ENCODE measurements at regions not wholly inside any gene's neighbourhood (a gene's known extent, or its start where the extent isn't known, plus 50 kb on each side); places are given as distances from the start of the nearest gene placed in this dataset.

DNA sequence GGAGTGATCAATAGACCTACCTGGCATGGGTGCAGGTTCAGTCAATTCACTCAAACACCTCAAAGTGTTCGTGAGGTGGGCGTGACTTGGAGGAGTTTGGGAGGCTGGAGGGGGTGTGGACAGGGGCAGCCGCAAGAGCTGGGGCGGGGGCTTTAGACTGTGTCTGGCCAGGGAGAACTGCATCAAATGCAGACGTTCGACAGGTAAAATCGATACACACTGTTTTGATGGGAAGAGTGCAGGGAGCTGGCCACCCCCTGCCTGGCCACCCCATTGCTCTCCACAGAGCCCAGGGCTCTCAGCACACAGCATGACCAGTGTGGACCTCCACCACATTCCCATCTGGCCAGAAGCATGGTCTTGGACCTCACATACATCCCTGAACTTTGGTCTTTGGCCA, 412.1 kb downstream of the OCA2 start:
- Histone ChIP-seq H3K27me3 (no peaks in the 10 kb centered on the region), H3K9me3 (no peaks in the 10 kb centered on the region), H3K27ac (no peak overlapping the region), H3K36me3 (no peaks in the 10 kb centered on the region), H3K4me1 (no peaks in the 10 kb centered on the region), H3K4me3 (replicated peaks in 1 of 3) (no peak overlapping the region)
- 85 to 87% methylated on average over 7 of the region's 7 CpGs for WGBS, 2 donors
- intact Hi-C loops (cut with DNase I) = no loop called here
- no peak for DNase-seq
- no peak for TF ChIP-seq POLR2A (IDR thresholded peaks at IDR 0.05)
- TF ChIP-seq, protein P1, sequence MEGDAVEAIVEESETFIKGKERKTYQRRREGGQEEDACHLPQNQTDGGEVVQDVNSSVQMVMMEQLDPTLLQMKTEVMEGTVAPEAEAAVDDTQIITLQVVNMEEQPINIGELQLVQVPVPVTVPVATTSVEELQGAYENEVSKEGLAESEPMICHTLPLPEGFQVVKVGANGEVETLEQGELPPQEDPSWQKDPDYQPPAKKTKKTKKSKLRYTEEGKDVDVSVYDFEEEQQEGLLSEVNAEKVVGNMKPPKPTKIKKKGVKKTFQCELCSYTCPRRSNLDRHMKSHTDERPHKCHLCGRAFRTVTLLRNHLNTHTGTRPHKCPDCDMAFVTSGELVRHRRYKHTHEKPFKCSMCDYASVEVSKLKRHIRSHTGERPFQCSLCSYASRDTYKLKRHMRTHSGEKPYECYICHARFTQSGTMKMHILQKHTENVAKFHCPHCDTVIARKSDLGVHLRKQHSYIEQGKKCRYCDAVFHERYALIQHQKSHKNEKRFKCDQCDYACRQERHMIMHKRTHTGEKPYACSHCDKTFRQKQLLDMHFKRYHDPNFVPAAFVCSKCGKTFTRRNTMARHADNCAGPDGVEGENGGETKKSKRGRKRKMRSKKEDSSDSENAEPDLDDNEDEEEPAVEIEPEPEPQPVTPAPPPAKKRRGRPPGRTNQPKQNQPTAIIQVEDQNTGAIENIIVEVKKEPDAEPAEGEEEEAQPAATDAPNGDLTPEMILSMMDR (IDR thresholded peaks at IDR 0.05) = no peak

DNA sequence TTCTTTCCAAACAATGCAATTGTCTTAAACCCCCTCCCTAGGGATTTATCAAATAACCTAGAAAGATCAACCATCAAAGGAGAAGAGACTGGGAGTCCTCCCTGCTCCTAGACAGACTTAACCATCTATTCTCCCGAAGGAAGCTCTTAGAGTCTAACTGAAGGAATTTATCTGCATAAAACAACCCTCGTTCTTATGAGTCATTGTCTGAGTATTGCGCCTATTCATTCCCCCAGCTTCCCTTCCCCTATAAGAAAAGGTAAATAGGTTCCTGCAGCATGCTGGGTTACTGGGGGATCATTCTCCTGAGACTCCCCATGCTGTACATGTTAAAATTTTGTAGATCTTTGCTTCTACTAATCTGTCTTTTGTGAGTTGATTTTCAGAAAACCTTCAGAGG, 412.7 kb downstream of the OCA2 start:
- no peaks in the 10 kb centered on the region for H3K9me3 ChIP-seq
- H3K4me1 ChIP-seq = no peaks in the 10 kb centered on the region
- DNase-seq = no peak
- no peak overlapping the region for H3K4me3 ChIP-seq (replicated peaks in 1 of 3)
- H3K27me3 ChIP-seq = no peaks in the 10 kb centered on the region
- WGBS, 2 donors = 83 to 91% methylated on average over 3 of the region's 3 CpGs
- TF ChIP-seq POLR2A (IDR thresholded peaks at IDR 0.05) = no peak
- TF ChIP-seq, protein P1 (IDR thresholded peaks at IDR 0.05) = no peak
- no peak overlapping the region for H3K27ac ChIP-seq
- intact Hi-C loops (cut with DNase I) = no loop called here
- no peaks in the 10 kb centered on the region for H3K36me3 ChIP-seq

DNA sequence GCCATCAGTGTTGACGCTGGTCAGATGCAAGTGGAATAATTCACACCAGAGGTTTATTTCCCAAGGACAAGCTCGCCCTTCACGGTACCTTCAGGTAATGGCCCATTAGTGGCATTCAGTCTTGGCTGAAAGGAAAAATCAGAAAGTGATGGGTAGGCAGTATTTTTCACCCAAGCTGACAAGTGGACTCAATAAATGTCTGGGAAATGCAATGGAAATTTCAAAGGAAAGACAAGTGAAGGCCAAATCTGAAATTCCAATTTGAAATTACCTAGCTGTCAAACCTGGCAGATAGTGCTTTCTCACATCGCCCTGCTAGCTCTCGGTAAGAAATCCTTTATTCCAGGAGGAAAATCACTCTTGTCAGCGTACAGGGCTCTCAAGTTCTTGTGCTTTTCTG, 413.5 kb downstream of the OCA2 start:
- intact Hi-C loops (cut with DNase I) = no loop called here
- WGBS, 2 donors = 89 to 90% methylated on average over 6 of the region's 6 CpGs
- Histone ChIP-seq H3K9me3 (no peaks in the 10 kb centered on the region), H3K4me3 (replicated peaks in 1 of 3) (no peak overlapping the region), H3K36me3 (no peaks in the 10 kb centered on the region), H3K27ac (no peak overlapping the region), H3K4me1 (no peaks in the 10 kb centered on the region), H3K27me3 (no peaks in the 10 kb centered on the region)
- DNase-seq = no peak
- no peak for TF ChIP-seq POLR2A (IDR thresholded peaks at IDR 0.05)
- TF ChIP-seq, protein P1 (IDR thresholded peaks at IDR 0.05) = no peak

DNA sequence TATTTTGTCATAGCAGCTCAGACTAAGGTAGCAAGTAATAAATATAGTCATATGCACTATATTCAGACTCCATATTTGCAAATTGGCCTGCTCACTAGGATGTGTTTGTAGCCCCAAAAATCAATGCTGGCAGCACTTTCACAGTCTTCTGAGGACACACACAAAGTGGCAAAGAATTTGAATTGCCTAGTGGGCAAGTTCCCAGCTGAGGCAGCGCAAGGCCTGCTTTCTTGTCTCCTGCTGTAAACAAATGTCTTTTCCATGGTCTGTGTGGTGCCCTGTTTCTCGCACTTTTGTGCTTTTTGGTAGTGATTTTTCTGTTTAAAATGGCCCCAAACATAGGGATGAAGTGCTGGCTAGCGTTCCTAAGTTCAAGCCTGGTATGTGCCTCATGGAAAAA, 416.0 kb downstream of the OCA2 start:
- WGBS, 2 donors = 83 to 96% methylated on average over 3 of the region's 3 CpGs
- no peaks in the 10 kb centered on the region for H3K9me3 ChIP-seq
- no peak for DNase-seq
- no peaks in the 10 kb centered on the region for H3K4me1 ChIP-seq
- no peak overlapping the region for H3K4me3 ChIP-seq (replicated peaks in 1 of 3)
- no peak overlapping the region for H3K27ac ChIP-seq
- H3K36me3 ChIP-seq = no peaks in the 10 kb centered on the region
- intact Hi-C loops (cut with DNase I) = no loop called here
- no peaks in the 10 kb centered on the region for H3K27me3 ChIP-seq
- no peak for TF ChIP-seq POLR2A (IDR thresholded peaks at IDR 0.05)
- TF ChIP-seq, protein P1 (IDR thresholded peaks at IDR 0.05) = no peak

DNA sequence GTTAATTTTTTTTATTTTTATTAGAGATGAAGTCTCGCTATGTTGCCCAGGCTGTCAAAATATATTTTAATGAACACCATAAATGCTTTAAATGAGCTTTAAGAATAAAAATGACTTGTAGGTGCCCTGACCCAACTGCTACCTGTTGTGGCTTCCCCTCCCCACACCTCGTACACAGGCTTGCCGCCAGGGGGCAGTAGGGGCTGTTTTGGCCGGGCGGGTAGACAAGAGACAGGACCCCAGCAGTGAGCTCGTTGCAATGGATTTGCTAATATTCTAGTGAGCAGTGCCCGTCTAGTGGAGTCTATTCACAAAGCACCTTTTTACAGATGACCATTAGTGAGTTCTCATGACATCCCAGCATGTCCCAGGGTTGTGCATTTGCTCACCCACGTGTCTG, 418.1 kb downstream of the OCA2 start:
- Histone ChIP-seq H3K4me1 (no peaks in the 10 kb centered on the region), H3K27me3 (no peaks in the 10 kb centered on the region), H3K27ac (no peak overlapping the region), H3K4me3 (replicated peaks in 1 of 3) (no peak overlapping the region), H3K9me3 (no peaks in the 10 kb centered on the region), H3K36me3 (no peaks in the 10 kb centered on the region)
- no peak for TF ChIP-seq POLR2A (IDR thresholded peaks at IDR 0.05)
- TF ChIP-seq, protein P1 (IDR thresholded peaks at IDR 0.05) = peak in 1 of 6 experiments; percentile 9
- DNase-seq = peak in 1 of 2 donors; percentile 29
- intact Hi-C loops (cut with DNase I) = no loop called here
- WGBS, 2 donors = 40 to 92% methylated on average over 7 to 8 of the region's 8 CpGs

All from thyroid gland (tissue), 4 donors.